Activated CD4-positive, alpha-beta T cell treated with anti-CD3 and anti-CD28 coated beads, Interleukin-2, amount 10 ng/mL, durations not matched to agents 7 days and 5 days (primary cell): ENCODE measurements at regions not wholly inside any gene's neighbourhood (a gene's known extent, or its start where the extent isn't known, plus 50 kb on each side); places are given as distances from the start of the nearest gene placed in this dataset.

Source experiments
- CTCF ChIA-PET: fragments of 350-600 bp; sonication (Branson Sonifier 250); formaldehyde crosslinking; loops from one replicate; lab custom pipeline; 2021; ENCODE audit warnings: antibody characterized with exemption; lab: Charles Lee
- POLR2A ChIA-PET: fragments of 350-600 bp; sonication (Branson Sonifier 250); formaldehyde crosslinking; loops from one replicate; lab custom pipeline; 2021; ENCODE audit warnings: antibody characterized with exemption; lab: Charles Lee
- DNase-seq: peaks from one replicate; pipeline ENCODE4 v3.0.0-alpha.2; 2020
- H3K27ac Mint-ChIP-seq: one replicate; pipeline ENCODE4 v1.8.0; 2021; ENCODE audit warnings: mild to moderate bottlenecking, moderate library complexity, mixed read lengths
- H3K27me3 Mint-ChIP-seq: one replicate; pipeline ENCODE4 v1.8.0; 2021; ENCODE audit warnings: mixed read lengths
- H3K36me3 Mint-ChIP-seq: one replicate; pipeline ENCODE4 v1.8.0; 2021; ENCODE audit warnings: low read depth, mixed read lengths
- H3K4me1 Mint-ChIP-seq: one replicate; pipeline ENCODE4 v1.8.0; 2021; ENCODE audit warnings: mixed read lengths
- H3K4me3 Mint-ChIP-seq: one replicate; pipeline ENCODE4 v1.8.0; 2021; ENCODE audit warnings: mild to moderate bottlenecking, moderate library complexity, mixed read lengths
- H3K9me3 Mint-ChIP-seq: one replicate; pipeline ENCODE4 v1.8.0; 2021; ENCODE audit warnings: mixed read lengths

DNA sequence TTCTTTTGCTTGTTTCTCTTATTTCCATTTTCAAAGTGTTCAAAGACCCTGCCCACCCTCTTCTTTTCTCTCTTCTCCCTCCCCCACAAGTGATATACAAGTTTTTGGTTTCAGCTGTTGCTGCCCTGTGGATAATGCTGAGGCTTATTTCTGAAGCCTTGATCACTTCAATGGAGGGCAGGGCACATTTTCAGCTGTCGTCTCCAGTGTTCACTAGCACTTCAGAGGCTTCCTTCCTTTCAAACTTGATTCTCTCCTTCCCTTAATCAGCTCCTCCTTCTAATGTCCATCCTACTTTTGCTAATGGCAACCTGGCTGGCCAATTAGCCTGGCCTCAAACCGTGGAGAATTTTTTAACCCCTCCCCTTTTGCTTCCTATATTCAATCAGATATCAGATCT, 435.7 kb upstream of the RUNX1 start:
- ChIA-PET CTCF (no interaction called here), POLR2A (no interaction called here)
- DNase-seq, result no peak
- peaks cover 1% of the 10 kb centered on the region for H3K36me3 Mint-ChIP-seq
- no peak overlapping the region for H3K4me3 Mint-ChIP-seq
- peaks cover 15% of the 10 kb centered on the region for H3K9me3 Mint-ChIP-seq
- no peak overlapping the region for H3K27ac Mint-ChIP-seq
- H3K4me1 Mint-ChIP-seq, result no peaks in the 10 kb centered on the region
- peaks cover 7% of the 10 kb centered on the region for H3K27me3 Mint-ChIP-seq

DNA sequence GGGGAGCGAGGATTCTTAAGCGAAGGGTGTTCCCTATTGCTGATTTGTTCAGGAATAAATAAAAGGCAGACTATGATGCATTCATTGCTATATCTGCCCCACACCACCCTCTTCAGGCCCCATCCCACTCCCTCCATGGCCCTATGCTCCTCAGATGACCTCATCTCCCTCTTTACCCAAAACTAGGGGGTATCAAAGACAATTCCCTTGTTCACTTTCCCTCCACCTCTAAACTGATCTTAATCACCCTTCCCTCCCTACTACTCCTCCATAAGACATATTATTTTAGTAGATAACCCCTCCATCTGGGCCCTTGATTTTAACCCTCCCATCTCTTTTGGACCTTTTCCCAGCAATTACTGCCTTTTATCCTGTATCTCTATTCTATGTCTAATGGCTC, 434.9 kb upstream of the RUNX1 start:
- Mint-ChIP-seq H3K27me3 (peaks cover 9% of the 10 kb centered on the region), H3K9me3 (peaks cover 22% of the 10 kb centered on the region), H3K4me3 (no peak overlapping the region), H3K27ac (no peak overlapping the region), H3K4me1 (peaks cover 4% of the 10 kb centered on the region), H3K36me3 (peaks cover 6% of the 10 kb centered on the region)
- ChIA-PET CTCF (no interaction called here), POLR2A (no interaction called here)
- DNase-seq, result no peak

DNA sequence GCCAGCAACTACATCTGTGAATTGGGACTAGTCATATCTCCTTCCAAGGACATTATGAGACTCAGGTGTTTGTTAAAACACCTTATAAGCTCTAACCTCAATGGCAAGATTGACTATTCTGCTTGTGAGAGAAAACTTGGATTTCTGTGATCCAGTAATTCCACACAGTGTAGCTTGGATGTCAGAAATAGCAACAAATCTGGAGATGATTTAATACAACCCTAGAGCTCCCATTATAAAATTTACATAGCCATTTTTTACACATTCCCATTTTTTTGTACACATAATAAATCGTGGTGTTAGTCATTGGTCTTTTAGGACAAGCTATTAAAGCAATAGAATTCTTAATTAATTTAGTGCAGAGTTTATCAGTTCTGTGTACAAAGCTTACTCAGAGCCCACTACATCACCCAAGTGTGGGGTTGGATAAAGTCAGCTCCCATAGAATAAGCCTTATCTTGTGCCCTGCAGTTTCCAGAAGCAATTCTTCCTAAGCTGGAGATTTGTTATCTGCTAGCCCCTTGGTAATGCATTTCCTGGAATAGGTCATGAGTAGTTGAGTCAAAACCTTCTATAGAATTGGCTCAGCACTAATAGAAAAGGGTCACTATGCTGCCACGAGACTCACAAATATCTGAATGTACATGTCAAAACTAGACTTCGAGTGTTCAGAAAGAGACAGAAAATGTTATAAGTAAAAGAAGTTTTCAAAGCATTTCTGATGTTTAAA, 434.0 kb upstream of the RUNX1 start:
- H3K4me1 Mint-ChIP-seq, result peaks cover 12% of the 10 kb centered on the region
- H3K9me3 Mint-ChIP-seq, result peaks cover 29% of the 10 kb centered on the region
- DNase-seq, result no peak
- ChIA-PET POLR2A (no interaction called here), CTCF (interaction anchor here (0.6 to 1.0 kb wide), 2 partner anchors 9 to 10 kb away, joined by 3 to 6 read pairs; no protein-coding TSS in a partner anchor)
- H3K27me3 Mint-ChIP-seq, result peaks cover 9% of the 10 kb centered on the region
- no peak overlapping the region for H3K27ac Mint-ChIP-seq
- peaks cover 13% of the 10 kb centered on the region for H3K36me3 Mint-ChIP-seq
- no peak overlapping the region for H3K4me3 Mint-ChIP-seq

DNA sequence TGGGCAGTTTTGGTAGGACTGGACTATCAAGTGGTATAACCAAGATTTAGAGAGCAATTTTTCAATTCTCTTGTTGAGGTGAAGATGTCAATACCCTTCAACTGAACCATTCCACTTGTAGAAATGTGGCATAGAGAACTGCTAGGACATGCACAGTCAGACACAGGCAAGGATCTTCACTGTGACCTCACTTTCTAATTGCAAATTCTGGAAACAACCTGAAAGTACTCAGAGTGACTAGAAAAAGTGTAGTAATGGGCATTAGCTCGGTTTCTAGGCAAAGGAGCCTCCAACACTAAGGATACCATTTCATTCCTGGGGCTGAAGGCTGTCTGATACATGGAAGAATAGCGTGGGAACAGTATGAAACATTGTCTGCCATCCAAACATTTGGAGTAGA, 433.0 kb upstream of the RUNX1 start:
- Mint-ChIP-seq H3K9me3 (peaks cover 33% of the 10 kb centered on the region), H3K27me3 (peaks cover 9% of the 10 kb centered on the region), H3K4me1 (peaks cover 21% of the 10 kb centered on the region), H3K4me3 (no peak overlapping the region), H3K27ac (no peak overlapping the region), H3K36me3 (peaks cover 13% of the 10 kb centered on the region)
- POLR2A ChIA-PET, result no interaction called here
- CTCF ChIA-PET, result interaction anchor here (0.6 kb wide), 1 partner anchor 112 kb away, joined by 5 read pairs; no protein-coding TSS in a partner anchor
- no peak for DNase-seq

DNA sequence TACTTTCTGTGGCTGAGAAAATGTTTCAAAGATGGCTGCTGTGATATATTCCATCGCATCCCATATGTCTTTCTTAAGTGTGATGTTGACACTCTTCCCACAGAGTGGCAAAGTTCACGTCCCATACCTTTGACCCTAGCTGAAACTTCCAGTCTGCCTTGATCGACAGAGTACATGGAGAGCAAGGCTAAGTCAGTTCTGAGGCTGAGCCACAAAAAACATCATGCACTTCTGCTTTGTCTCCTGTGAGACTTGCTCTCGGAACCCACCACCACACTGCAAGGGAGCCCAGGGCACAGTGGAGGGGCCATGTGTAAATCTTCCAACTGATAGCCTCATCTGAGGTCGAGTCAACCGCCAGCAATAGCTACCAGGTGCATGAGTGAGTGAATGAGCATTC, 431.9 kb upstream of the RUNX1 start:
- H3K27me3 Mint-ChIP-seq, result peaks cover 9% of the 10 kb centered on the region
- H3K36me3 Mint-ChIP-seq, result peaks cover 15% of the 10 kb centered on the region
- H3K27ac Mint-ChIP-seq, result no peak overlapping the region
- H3K4me3 Mint-ChIP-seq, result no peak overlapping the region
- no peak for DNase-seq
- H3K4me1 Mint-ChIP-seq, result peaks cover 28% of the 10 kb centered on the region
- CTCF ChIA-PET, result no interaction called here
- POLR2A ChIA-PET, result no interaction called here
- peaks cover 37% of the 10 kb centered on the region for H3K9me3 Mint-ChIP-seq

DNA sequence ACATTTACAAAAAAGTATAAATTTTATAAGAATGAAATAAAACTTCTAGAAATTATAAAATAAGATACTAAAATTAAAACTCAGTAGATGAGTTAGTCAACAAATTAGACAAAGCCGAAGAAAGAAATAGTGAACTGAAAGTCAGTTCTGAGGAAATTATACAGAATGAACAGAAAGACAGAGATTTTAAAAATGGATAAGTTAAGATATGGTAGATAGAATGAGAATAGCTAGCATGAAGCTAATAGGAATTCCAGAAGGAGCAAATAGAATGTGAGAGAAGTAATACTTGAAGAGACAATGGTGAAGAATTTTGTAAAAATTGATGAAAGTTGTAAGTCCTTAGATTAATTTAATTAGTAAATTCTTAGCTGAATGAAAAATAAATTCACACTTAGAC, 430.4 kb upstream of the RUNX1 start:
- POLR2A ChIA-PET, result no interaction called here
- peaks cover 36% of the 10 kb centered on the region for H3K9me3 Mint-ChIP-seq
- H3K27me3 Mint-ChIP-seq, result peaks cover 7% of the 10 kb centered on the region
- DNase-seq, result no peak
- CTCF ChIA-PET, result no interaction called here
- peaks cover 40% of the 10 kb centered on the region for H3K4me1 Mint-ChIP-seq
- H3K27ac Mint-ChIP-seq, result no peak overlapping the region
- H3K36me3 Mint-ChIP-seq, result peaks cover 17% of the 10 kb centered on the region
- no peak overlapping the region for H3K4me3 Mint-ChIP-seq

DNA sequence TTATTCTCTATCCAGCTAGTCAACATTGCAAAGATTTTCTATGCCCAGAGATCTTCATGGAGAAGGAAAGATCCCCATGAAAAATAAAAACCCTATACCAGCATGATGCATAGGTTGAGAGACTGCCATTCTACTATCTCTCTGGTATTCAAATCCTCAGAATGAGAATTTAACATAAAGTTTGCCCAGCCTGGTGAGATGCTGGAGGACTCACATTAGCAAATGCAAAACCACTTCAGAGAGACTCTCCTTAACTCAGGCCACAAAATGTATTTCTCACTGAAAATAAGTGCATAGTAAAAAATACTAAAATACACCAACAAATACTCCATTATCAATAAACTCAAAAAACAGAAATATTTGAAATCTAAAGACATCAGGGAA, 430.0 kb upstream of the RUNX1 start:
- Mint-ChIP-seq H3K4me1 (peaks cover 42% of the 10 kb centered on the region), H3K27ac (no peak overlapping the region), H3K9me3 (peaks cover 33% of the 10 kb centered on the region), H3K27me3 (peaks cover 3% of the 10 kb centered on the region), H3K4me3 (no peak overlapping the region), H3K36me3 (peaks cover 17% of the 10 kb centered on the region)
- DNase-seq, result no peak
- POLR2A ChIA-PET, result no interaction called here
- CTCF ChIA-PET, result interaction anchor here (0.6 kb wide), 1 partner anchor 1489 kb away, joined by 3 read pairs; no protein-coding TSS in a partner anchor

DNA sequence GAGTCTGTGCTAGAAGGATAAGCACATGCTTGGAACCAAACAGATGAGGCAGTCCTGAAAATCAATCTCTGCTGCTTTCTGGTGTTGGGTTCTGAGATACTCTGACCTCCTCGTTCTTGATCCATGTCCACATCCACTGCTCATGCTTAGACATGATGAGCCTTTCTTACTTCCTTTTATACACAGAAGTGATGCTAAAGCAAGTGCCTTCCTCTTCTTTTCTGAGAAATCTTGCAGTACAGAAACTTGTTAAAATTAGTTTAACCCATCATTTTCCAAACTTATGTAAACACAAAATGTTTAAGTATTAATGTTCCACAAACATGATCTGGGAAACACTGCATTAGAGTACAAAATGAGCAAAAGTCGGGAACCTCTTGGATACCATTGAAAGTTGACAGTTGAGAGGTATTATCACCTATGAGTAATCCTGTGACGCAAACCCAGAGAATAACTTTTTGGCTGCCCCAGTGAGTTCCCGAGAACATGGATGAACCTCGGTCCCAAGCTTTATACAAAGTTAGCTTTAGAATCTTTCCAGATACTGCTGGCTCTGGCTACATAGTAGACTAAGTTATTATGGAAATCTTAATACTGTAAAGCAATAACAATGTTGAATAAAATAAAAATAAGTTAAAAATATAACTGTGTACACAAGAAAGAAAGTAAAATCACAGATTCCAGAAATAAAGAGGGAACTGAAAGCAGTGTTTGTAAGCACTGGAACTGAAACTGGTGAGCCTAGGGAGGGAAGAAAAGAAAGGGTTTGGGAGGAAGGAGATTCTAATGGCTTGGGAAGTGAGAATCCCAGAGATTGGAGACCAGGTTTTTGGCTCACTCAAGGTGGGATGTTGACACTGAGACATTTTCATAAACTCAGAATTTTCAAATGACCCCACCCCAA, 429.3 kb upstream of the RUNX1 start:
- peaks cover 4% of the 10 kb centered on the region for H3K27me3 Mint-ChIP-seq
- ChIA-PET CTCF (interaction anchor here (0.6 to 2.5 kb wide), 2 partner anchors 10 to 1489 kb away, joined by 3 to 6 read pairs; no protein-coding TSS in a partner anchor), POLR2A (no interaction called here)
- H3K27ac Mint-ChIP-seq, result peak overlapping the region; percentile 31
- H3K36me3 Mint-ChIP-seq, result peaks cover 18% of the 10 kb centered on the region
- H3K9me3 Mint-ChIP-seq, result peaks cover 32% of the 10 kb centered on the region
- peaks cover 43% of the 10 kb centered on the region for H3K4me1 Mint-ChIP-seq
- DNase-seq, result no peak
- no peak overlapping the region for H3K4me3 Mint-ChIP-seq

DNA sequence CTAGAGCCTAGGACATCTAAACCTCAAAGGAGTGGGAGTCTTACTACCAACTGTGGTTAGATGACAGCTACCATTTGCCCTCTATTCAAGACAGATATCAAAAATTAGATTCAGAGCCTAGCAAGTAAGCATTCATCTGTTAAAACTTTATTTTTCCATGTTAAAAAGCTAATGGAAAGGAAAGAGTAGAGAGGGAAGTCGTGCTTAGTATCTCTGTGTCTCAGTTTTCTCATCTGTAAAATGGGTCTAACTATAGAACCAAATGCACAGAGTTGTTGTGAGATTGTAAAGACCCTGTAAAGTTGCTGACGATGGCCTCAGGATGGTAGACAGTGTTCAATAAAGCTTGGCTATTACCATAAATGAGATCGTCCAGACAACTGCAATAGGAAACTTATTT, 428.5 kb upstream of the RUNX1 start:
- DNase-seq, result no peak
- Mint-ChIP-seq H3K9me3 (peaks cover 32% of the 10 kb centered on the region), H3K4me1 (peaks cover 47% of the 10 kb centered on the region), H3K27me3 (peaks cover 7% of the 10 kb centered on the region), H3K4me3 (no peak overlapping the region), H3K36me3 (peaks cover 19% of the 10 kb centered on the region), H3K27ac (no peak overlapping the region)
- ChIA-PET CTCF (interaction anchor here (2.5 kb wide), 1 partner anchor 10 kb away, joined by 6 read pairs; no protein-coding TSS in a partner anchor), POLR2A (no interaction called here)

DNA sequence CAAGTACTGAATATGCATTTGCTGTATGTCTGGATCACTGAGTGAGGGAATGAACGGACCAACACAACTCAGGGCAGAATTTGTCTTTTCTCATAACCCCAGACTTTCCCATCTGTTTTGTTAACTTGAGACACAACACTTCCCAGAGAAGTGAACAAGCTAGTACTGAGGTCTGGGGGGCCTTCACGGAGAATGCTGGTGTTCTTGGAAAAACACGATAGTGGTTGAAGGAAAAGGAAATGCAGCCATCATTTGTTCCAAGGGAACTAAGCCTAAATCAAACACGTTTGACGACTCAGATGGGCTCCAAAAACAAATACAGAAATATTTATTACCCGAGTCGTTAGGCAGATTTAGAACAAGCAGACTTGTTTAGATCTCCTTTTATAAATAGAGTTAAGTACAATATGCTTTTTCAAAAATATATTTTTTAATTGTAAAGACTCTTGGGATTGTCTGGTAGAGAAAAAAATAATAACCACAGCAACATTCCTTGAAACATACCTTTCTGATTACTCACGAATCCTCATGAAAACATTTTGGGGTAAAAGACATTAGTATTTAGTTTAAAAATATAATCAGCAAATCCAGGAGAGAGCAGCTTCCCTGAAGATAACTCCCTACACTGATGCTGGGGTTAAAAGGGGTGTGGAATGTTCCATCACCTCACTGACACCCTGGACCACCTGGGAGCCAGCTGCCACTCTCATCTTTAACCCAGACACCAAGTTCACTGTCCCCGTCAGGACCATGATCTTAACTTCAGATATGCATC, 427.7 kb upstream of the RUNX1 start:
- Mint-ChIP-seq H3K4me1 (peaks cover 47% of the 10 kb centered on the region), H3K9me3 (peaks cover 28% of the 10 kb centered on the region), H3K36me3 (peaks cover 19% of the 10 kb centered on the region), H3K27me3 (peaks cover 7% of the 10 kb centered on the region), H3K4me3 (no peak overlapping the region), H3K27ac (no peak overlapping the region)
- ChIA-PET POLR2A (no interaction called here), CTCF (interaction anchor here (2.5 kb wide), 1 partner anchor 11 kb away, joined by 6 read pairs; no protein-coding TSS in a partner anchor)
- no peak for DNase-seq

DNA sequence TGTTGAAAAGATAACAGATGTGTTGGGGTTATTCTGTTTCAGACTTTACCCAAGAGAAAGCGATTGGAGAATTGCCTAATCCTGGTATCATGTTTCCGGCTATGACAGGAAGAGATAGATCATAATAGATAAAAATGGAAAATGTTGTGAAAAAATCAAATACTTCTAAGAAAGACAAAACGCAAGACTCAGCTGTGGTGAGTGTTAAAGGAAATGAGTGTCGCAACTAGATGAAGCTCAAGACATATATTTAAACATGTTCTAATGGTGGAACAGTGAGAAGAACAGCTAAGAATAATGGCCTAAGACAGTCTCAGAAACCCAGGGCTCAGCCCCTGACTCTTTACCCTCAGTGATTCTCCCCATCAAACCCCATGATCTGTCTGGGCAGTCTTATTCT, 426.7 kb upstream of the RUNX1 start:
- ChIA-PET POLR2A (interaction anchor here (0.5 kb wide), 1 partner anchor 21 kb away, joined by 3 read pairs; no protein-coding TSS in a partner anchor), CTCF (interaction anchor here (2.5 kb wide), 1 partner anchor 12 kb away, joined by 6 read pairs; no protein-coding TSS in a partner anchor)
- peak overlapping the region; percentile 35 for H3K4me3 Mint-ChIP-seq
- H3K9me3 Mint-ChIP-seq, result peaks cover 27% of the 10 kb centered on the region
- H3K36me3 Mint-ChIP-seq, result peaks cover 19% of the 10 kb centered on the region
- peak overlapping the region; percentile 73 for H3K27ac Mint-ChIP-seq
- no peak for DNase-seq
- peaks cover 7% of the 10 kb centered on the region for H3K27me3 Mint-ChIP-seq
- H3K4me1 Mint-ChIP-seq, result peaks cover 51% of the 10 kb centered on the region

DNA sequence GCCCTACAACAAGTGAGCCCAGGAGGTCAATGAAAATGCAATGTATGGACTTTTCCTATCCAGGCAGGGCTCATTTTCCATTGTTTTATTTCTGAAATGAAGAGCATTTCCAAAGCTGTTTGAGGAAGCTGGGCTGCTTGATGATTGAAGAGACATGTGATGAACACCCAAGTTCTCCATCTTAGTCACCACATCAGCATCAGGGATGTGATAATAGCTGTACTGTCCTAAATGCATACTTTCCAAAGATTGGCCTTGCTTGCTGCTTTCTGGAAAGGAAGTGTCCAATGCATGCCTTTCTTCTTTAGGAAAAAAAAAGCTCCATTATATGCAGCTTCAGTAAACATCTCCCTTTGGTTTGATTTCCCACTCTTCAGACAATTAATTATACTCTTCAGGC, 425.9 kb upstream of the RUNX1 start:
- H3K36me3 Mint-ChIP-seq, result peaks cover 18% of the 10 kb centered on the region
- CTCF ChIA-PET, result no interaction called here
- no peak overlapping the region for H3K4me3 Mint-ChIP-seq
- H3K27me3 Mint-ChIP-seq, result peaks cover 6% of the 10 kb centered on the region
- peaks cover 51% of the 10 kb centered on the region for H3K4me1 Mint-ChIP-seq
- DNase-seq, result no peak
- H3K27ac Mint-ChIP-seq, result no peak overlapping the region
- POLR2A ChIA-PET, result no interaction called here
- H3K9me3 Mint-ChIP-seq, result peaks cover 26% of the 10 kb centered on the region
